ENCODE measurements at regions not wholly inside any gene's neighbourhood (a gene's known extent, or its start where the extent isn't known, plus 50 kb on each side); places are given as distances from the start of the nearest gene placed in this dataset.

DNA sequence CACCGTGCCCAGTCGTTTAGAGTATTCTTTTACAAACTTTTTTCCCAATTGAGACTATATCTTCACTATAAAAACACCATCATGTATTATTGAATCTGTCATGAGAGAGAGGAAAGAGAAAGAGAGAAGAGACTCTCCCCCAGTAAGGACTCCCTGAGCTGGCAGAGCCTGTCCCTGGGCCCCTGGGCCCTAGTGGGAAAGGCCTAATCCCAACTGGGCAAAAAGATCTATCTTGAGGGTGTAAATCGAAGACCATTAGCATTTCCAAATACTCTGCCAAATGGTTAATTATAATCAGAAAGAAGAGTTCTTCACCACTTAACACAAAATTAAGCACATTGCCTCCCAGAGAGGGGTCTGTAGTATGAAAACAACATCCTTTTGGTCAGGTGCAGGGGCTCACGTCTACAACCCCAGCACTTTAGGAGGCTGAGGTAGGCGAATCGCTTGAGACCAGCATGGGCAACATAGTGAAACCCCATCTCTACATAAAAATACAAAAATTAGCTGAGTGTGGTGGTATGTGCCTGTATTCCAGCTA is 108.2 kb downstream of the SKIDA1 start:
- no peaks in the 10 kb centered on the region for H3K27me3 ChIP-seq (ENCODE audit: control insufficient read depth, insufficient read depth, low read length)
- H3K36me3 ChIP-seq (ENCODE audit: control insufficient read depth, insufficient read depth, low read length) = no peaks in the 10 kb centered on the region
- no peak overlapping the region for H3K4me3 ChIP-seq (ENCODE audit: low read depth, low read length)
- TF ChIP-seq, protein P1, sequence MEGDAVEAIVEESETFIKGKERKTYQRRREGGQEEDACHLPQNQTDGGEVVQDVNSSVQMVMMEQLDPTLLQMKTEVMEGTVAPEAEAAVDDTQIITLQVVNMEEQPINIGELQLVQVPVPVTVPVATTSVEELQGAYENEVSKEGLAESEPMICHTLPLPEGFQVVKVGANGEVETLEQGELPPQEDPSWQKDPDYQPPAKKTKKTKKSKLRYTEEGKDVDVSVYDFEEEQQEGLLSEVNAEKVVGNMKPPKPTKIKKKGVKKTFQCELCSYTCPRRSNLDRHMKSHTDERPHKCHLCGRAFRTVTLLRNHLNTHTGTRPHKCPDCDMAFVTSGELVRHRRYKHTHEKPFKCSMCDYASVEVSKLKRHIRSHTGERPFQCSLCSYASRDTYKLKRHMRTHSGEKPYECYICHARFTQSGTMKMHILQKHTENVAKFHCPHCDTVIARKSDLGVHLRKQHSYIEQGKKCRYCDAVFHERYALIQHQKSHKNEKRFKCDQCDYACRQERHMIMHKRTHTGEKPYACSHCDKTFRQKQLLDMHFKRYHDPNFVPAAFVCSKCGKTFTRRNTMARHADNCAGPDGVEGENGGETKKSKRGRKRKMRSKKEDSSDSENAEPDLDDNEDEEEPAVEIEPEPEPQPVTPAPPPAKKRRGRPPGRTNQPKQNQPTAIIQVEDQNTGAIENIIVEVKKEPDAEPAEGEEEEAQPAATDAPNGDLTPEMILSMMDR (IDR thresholded peaks at IDR 0.05; ENCODE audit: insufficient read depth, low read length, severe bottlenecking) = no peak
- DNase-seq (ENCODE audit: low read depth) = no peak
- FAIRE-seq = no peak

DNA sequence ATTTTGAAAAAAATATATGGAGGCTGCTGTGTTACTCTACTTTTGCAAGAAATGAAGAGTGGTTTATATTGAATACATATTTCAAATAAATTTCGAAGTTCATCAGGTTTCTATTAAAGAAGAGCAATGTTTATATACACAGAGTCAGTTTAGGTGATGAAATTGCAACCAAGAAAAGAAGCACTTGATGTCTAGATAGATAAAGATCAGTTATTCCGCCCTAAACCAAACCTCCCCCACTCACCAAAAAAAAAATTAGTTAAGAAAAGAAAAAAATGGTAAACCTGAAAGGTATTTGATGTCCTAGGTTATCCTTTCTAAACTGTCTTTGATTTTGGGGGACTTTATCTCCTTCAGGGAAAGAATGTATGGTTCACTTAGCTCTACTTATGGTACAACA is 111.8 kb downstream of the SKIDA1 start:
- DNase-seq (ENCODE audit: low read depth) (no peak), FAIRE-seq (no peak)
- no peak overlapping the region for H3K4me3 ChIP-seq (ENCODE audit: low read depth, low read length)
- no peaks in the 10 kb centered on the region for H3K27me3 ChIP-seq (ENCODE audit: control insufficient read depth, insufficient read depth, low read length)
- no peaks in the 10 kb centered on the region for H3K36me3 ChIP-seq (ENCODE audit: control insufficient read depth, insufficient read depth, low read length)
- TF ChIP-seq, protein P1 (IDR thresholded peaks at IDR 0.05; ENCODE audit: insufficient read depth, low read length, severe bottlenecking) = no peak

DNA sequence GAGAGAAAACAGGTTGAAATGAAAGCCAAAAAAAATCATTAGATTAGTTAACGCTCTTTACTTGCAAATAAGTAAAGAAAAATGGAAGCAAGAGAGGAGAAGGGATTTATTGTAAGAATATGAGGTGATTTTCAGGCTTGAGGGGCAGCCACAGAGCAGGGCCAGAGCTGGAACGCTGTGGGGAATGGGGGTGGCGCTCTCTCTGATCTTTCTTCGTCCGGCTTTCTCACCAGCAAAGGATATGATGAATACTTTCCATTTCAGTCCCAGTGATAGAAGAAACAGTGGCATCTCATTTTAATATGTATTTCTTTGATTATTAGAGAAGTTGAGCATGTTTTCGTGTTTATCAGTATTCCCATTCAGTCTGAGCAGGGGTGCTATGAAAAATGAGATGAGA is 112.2 kb downstream of the SKIDA1 start:
- DNase-seq (ENCODE audit: low read depth) (no peak), FAIRE-seq (no peak)
- TF ChIP-seq, protein P1 (IDR thresholded peaks at IDR 0.05; ENCODE audit: insufficient read depth, low read length, severe bottlenecking) = no peak
- no peak overlapping the region for H3K4me3 ChIP-seq (ENCODE audit: low read depth, low read length)
- H3K36me3 ChIP-seq (ENCODE audit: control insufficient read depth, insufficient read depth, low read length) = no peaks in the 10 kb centered on the region
- H3K27me3 ChIP-seq (ENCODE audit: control insufficient read depth, insufficient read depth, low read length) = no peaks in the 10 kb centered on the region

DNA sequence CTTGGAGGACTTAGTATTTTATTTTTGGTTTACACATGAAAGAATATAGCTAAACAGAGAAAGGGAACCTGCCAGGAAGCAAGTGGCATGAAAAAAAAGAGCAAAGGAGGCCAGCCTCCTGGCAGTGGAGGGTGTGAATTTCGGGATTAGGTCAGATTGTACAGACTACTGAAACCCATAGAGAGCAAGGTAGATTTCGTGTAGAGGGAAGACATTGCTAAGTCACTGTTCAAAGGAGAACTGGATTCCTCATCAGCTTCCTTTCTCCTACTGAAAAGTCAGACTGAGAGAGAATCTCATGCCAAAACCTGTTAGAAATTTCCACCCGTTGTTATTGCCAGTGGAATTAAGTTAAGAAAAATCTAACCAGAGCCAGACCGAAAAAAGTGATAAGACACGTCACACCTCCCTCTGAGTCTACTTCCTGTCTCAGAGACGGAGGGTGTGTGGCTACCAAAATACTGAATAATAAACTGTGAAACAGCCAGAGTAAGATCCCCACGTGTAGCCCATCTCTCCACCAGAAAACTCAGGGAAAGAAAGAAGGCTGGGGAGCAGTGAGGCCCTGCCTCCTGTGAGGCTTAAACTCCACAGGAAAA is 118.8 kb downstream of the SKIDA1 start:
- FAIRE-seq (no peak), DNase-seq (ENCODE audit: low read depth) (peak; percentile 38)
- H3K4me3 ChIP-seq (ENCODE audit: low read depth, low read length) = no peak overlapping the region
- no peaks in the 10 kb centered on the region for H3K27me3 ChIP-seq (ENCODE audit: control insufficient read depth, insufficient read depth, low read length)
- TF ChIP-seq, protein P1 (IDR thresholded peaks at IDR 0.05; ENCODE audit: insufficient read depth, low read length, severe bottlenecking) = no peak
- no peaks in the 10 kb centered on the region for H3K36me3 ChIP-seq (ENCODE audit: control insufficient read depth, insufficient read depth, low read length)

DNA sequence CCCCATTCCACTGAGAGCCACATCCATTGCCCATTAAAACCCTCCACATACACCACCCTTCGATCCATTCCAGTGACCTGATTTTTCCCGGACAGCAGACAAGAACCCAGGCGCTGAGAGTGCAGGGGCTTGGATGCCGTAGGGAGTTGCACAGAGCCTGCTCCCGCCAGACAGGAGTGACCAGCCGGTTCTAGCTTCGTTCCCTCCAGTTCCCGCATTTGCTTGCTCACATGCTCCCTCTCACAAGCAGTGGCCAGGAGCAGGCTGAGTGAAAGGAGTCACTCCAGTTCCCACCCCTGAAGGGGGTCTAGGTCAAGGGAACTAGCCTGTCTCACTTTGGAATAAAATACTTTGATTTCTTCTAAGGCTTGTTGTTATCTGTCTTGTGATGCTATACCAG is 119.5 kb downstream of the SKIDA1 start:
- no peaks in the 10 kb centered on the region for H3K36me3 ChIP-seq (ENCODE audit: control insufficient read depth, insufficient read depth, low read length)
- TF ChIP-seq, protein P1 (IDR thresholded peaks at IDR 0.05; ENCODE audit: insufficient read depth, low read length, severe bottlenecking) = no peak
- no peak for FAIRE-seq
- DNase-seq (ENCODE audit: low read depth) = no peak
- no peak overlapping the region for H3K4me3 ChIP-seq (ENCODE audit: low read depth, low read length)
- H3K27me3 ChIP-seq (ENCODE audit: control insufficient read depth, insufficient read depth, low read length) = no peaks in the 10 kb centered on the region

All from bronchial epithelial cell (primary cell).